Fibroblast of lung (primary cell): ENCODE measurements at regions not wholly inside any gene's neighbourhood (a gene's known extent, or its start where the extent isn't known, plus 50 kb on each side); places are given as distances from the start of the nearest gene placed in this dataset.

ENCODE experiments used
- EZH2 ChIP-seq: IDR thresholded peaks from 2 replicates; pipeline ENCODE4 v1.5.1; 2012; ENCODE audit warnings: low read length, control low read depth, mild to moderate bottlenecking; ENCODE audit errors: missing control alignments
- TF ChIP-seq, protein P1 (sequence below), 2 donors: IDR thresholded peaks in 1 of 2; conservative IDR thresholded peaks in 1 of 2; 1 replicate in 1 of 2; 2 replicates in 1 of 2; pipeline ENCODE4 v1.5.1; 2011 to 2012; ENCODE audit warnings: low read length in 2 of 2, control low read depth in 1 of 2, inconsistent platforms in 1 of 2, low read depth in 1 of 2, mild to moderate bottlenecking in 1 of 2

DNA sequence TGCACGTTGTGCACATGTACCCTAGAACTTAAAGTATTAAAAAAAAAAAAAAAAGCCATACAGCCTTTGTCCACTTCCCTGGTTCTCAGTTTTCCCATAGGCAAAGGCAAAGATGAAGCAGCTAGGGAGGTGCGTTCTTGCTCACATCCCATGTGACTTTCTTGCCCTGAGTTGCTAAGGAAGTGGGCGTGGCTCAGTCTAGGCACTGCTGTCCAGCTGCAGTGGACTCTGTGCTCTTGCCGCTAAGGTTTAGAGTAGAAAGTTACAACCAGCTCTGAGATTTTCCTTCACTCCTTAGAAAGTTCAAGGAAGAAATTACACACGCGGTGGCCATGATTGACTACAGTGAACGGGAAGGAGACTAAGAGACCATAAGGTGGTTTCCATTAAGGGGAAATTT, 144.7 kb downstream of the NAA11 start:
- TF ChIP-seq, protein P1, sequence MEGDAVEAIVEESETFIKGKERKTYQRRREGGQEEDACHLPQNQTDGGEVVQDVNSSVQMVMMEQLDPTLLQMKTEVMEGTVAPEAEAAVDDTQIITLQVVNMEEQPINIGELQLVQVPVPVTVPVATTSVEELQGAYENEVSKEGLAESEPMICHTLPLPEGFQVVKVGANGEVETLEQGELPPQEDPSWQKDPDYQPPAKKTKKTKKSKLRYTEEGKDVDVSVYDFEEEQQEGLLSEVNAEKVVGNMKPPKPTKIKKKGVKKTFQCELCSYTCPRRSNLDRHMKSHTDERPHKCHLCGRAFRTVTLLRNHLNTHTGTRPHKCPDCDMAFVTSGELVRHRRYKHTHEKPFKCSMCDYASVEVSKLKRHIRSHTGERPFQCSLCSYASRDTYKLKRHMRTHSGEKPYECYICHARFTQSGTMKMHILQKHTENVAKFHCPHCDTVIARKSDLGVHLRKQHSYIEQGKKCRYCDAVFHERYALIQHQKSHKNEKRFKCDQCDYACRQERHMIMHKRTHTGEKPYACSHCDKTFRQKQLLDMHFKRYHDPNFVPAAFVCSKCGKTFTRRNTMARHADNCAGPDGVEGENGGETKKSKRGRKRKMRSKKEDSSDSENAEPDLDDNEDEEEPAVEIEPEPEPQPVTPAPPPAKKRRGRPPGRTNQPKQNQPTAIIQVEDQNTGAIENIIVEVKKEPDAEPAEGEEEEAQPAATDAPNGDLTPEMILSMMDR (conservative IDR thresholded peaks at IDR 0.05 in 1 of 2, IDR thresholded peaks at IDR 0.05 in 1 of 2; ENCODE audit: low read depth in 1 of 2, low read length in 2 of 2) = no peak
- TF ChIP-seq EZH2 = no peak
